Lower leg skin (tissue), 3 donors: ENCODE measurements at regions not wholly inside any gene's neighbourhood (a gene's known extent, or its start where the extent isn't known, plus 50 kb on each side); places are given as distances from the start of the nearest gene placed in this dataset.

Experiments used
- CTCF ChIP-seq, 3 donors: fragments of 450-650 bp; IDR thresholded peaks; one replicate each; pipeline ENCODE4 v1.5.1; 2016; ENCODE audit warnings: antibody characterized with exemption in 3 of 3, mild to moderate bottlenecking in 3 of 3, moderate library complexity in 2 of 3
- POLR2A ChIP-seq, 2 donors: fragments of 450-650 bp; IDR thresholded peaks; one replicate each; pipeline ENCODE4 v1.6.1; 2016 to 2017; ENCODE audit warnings: antibody characterized with exemption in 2 of 2, mild to moderate bottlenecking in 1 of 2, moderate library complexity in 1 of 2

- no peak for TF ChIP-seq CTCF (IDR thresholded peaks at IDR 0.05)
- no peak for TF ChIP-seq POLR2A (IDR thresholded peaks at IDR 0.05)
Measured at GRCh38 chr16:17939122-17939536, 397.4 kb downstream of the NPIPA8 start.
